ENCODE measurements at regions not wholly inside any gene's neighbourhood (a gene's known extent, or its start where the extent isn't known, plus 50 kb on each side); places are given as distances from the start of the nearest gene placed in this dataset.

DNA sequence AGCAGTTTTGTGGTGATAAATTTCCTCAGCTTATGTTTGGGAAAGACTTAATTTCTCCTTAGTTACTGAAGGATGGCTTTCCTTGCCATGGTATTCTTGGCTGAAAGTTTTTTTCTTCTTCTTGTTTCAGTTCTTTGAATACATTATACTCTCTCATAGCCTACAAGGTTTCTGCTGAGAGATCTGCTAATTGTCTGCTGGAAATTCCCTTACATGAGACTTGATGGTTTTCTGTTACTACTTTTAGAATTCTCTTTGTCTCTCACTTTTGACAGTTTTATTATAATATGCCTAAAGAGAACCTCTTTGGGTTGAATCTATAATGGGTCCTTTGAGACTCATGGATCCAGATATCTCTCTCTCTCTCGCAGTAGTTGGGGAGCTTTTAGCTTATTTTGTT lies 693.6 kb downstream of the PRELID2 start:
- TF ChIP-seq, protein P1, sequence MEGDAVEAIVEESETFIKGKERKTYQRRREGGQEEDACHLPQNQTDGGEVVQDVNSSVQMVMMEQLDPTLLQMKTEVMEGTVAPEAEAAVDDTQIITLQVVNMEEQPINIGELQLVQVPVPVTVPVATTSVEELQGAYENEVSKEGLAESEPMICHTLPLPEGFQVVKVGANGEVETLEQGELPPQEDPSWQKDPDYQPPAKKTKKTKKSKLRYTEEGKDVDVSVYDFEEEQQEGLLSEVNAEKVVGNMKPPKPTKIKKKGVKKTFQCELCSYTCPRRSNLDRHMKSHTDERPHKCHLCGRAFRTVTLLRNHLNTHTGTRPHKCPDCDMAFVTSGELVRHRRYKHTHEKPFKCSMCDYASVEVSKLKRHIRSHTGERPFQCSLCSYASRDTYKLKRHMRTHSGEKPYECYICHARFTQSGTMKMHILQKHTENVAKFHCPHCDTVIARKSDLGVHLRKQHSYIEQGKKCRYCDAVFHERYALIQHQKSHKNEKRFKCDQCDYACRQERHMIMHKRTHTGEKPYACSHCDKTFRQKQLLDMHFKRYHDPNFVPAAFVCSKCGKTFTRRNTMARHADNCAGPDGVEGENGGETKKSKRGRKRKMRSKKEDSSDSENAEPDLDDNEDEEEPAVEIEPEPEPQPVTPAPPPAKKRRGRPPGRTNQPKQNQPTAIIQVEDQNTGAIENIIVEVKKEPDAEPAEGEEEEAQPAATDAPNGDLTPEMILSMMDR (IDR thresholded peaks at IDR 0.05; ENCODE audit: low read depth, low read length): no peak
- no peak for DNase-seq (ENCODE audit: extremely low read depth, low read depth)

DNA sequence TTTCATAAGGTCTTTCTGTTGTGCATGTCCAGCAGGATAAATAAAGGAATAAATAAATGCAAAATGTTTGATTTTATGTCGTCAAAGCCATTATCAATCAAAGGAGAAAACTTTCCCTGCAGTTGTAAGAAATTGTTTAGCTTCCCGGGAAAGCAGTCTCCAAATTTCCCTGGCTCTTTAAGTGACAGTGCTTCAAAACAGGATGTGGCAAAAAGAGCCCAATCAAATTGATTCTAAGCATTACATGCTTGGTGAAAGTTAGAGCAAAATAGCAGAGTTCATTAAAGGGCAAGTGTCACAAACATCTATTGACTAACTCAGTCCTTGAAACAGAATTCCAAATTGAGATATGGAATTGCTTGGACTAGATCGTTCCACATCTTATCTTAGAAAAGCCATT lies 704.1 kb downstream of the PRELID2 start:
- no peak for DNase-seq (ENCODE audit: extremely low read depth, low read depth)
- TF ChIP-seq, protein P1 (IDR thresholded peaks at IDR 0.05; ENCODE audit: low read depth, low read length): no peak

DNA sequence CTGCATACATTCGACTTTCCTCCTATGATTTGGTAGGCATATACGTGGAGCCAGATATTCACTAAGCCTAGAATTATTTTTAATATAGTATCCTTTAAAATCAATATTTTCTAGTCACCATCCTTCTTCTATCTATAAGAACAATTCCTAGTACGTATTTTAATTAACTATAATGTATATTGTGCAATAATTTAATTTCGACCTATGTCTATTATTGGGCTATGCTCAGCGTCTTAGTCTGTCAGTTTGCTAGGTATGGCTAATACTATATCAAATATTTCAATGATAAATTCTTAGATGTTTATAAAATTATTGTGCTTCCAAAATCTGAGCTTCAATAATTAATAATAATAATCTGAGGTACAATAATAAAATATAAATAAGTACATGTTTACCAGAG lies 705.3 kb downstream of the PRELID2 start:
- TF ChIP-seq, protein P1 (IDR thresholded peaks at IDR 0.05; ENCODE audit: low read depth, low read length): no peak
- no peak for DNase-seq (ENCODE audit: extremely low read depth, low read depth)

DNA sequence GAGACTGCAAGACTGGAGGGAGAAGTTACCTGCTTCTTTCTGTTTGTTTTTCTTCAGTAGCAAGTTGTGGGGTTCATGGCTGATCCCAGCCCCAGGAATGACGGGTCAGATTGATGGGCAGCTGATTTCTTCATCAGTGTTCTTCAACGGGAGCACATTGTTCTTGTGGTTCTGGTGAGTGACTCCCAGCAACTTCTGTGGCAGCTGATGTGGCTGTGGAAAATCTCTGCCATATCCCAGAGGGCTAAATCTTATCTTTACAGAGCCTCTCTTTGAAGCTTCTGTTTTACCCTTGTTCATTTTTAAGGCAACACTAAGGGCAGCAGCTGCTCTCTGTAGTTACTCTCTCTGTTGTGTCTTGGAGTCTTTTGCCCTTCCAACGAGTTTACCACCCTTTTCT lies 710.3 kb downstream of the PRELID2 start:
- TF ChIP-seq, protein P1 (IDR thresholded peaks at IDR 0.05; ENCODE audit: low read depth, low read length): no peak
- DNase-seq (ENCODE audit: extremely low read depth, low read depth): no peak

DNA sequence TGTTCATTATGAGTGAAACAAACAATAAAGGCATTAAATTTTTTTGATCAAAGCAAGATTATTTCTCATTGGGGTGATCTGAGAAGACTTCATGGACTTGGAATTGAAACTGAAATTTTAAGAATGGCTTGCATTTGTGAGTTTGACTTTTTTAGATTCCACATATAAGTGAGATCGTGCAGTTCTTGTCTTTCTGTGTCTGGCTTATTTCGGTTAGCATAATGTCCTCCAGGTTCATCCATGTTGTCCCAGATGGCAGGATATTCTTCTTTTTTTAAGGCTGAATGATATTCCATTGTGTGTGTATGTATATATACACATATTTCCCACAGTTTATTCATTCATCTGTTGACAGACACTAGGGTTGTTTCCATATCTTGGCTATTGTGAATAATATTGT lies 716.5 kb downstream of the PRELID2 start:
- TF ChIP-seq, protein P1 (IDR thresholded peaks at IDR 0.05; ENCODE audit: low read depth, low read length): no peak
- no peak for DNase-seq (ENCODE audit: extremely low read depth, low read depth)

DNA sequence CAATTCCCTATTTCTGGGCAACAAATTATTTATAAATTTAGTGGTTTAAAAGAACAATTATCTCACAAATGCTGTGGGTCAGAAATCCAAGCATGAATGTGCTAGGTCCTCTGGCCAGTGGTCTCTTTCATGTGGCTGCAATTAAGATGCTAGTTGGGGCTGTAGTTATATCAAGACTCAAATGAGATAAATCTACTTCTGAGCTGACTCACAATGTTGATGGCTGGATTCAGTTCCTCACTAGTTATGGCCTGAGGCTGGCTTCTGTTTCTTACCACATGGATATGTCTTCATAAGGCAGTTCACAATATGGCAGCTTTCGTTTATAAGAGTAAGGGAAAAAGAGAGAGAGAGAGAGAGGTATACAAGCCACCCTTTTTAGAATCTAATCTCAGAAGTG lies 717.0 kb downstream of the PRELID2 start:
- DNase-seq (ENCODE audit: extremely low read depth, low read depth): no peak
- TF ChIP-seq, protein P1 (IDR thresholded peaks at IDR 0.05; ENCODE audit: low read depth, low read length): no peak

DNA sequence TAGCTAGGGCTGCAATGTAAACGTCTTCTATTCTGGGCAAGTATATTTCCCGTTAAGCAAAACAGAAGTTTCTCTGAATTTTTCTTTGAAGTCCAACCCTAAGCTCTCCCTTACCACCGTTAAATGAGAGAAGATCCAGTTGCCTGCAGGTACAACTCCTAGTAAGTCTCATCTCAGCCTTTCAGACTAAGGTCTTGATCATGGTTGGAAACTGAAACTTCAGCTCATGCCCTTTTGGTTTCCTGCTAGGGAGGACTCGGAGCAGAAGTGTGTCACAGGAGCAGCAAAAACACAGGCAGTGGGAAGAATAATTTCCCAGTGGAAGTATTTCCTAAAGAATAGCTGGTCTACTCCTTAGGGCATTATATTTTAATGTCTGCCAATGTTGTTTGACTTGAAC lies 717.9 kb downstream of the PRELID2 start:
- TF ChIP-seq, protein P1 (IDR thresholded peaks at IDR 0.05; ENCODE audit: low read depth, low read length): no peak
- no peak for DNase-seq (ENCODE audit: extremely low read depth, low read depth)

All from AG09319 (cell line).